ENCODE measurements at regions not wholly inside any gene's neighbourhood (a gene's known extent, or its start where the extent isn't known, plus 50 kb on each side); places are given as distances from the start of the nearest gene placed in this dataset.
"Not testable (repeated sequence)": the region's sequence is repeated elsewhere in the genome, so short reads cannot be mapped to it uniquely, and the experiment has no call there.

DNA sequence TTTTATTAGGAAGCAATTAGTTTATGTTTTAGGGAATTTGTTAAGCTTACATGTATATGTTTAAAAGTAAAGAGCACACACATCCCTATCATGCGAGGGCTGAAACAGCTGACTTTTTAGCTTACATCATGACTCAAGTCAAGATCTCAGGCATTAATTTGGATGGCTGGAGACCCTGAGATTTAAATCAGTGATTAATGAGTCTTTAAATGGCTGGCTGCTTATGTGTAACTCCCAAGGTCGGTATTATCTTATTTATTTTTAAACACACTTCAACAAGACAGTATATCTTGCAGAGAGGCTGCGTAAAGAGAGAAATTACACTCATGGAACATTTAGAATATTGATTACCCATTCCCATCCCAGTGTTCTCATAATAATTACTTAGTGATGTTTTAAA, 169.4 kb downstream of the KBTBD8 start:
- DNase-seq: no peak

DNA sequence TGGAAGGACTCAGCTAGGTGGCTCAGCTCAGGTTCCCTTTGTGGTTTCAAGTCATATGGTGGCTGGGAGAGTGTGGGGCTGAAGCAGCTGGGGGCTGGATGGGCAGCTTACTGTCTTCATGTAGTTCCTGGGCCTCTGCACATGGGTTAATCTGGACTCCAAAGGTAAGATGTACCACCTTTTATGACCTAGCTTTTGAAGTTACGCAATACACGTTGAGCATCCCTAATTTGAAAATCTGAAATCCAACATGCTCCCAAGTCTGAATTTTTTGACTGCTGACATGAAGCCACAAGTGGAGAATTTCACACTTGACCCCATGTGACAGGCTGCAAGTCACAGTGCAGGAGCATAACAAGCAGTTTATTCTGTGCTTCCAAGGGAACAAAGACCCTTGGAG, 173.7 kb downstream of the KBTBD8 start:
- no peak for DNase-seq

DNA sequence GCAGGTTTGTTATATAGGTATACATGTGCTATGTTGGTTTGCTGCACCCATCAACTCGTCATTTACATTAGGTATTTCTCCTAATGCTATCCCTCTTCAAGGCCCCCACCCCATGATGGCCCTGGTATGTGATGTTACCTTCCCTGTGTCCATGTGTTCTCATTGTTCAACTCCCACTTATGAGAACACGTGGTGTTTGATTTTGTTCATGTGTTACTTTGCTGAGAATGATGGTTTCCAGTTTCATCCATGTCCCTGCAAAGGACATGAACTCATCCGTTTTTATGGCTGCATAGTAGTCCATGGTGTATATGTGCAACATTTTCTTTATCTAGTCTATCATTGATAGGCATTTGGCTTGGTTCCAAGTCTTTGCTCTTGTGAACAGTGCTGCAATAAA, 175.0 kb downstream of the KBTBD8 start:
- not testable (repeated sequence) for DNase-seq

DNA sequence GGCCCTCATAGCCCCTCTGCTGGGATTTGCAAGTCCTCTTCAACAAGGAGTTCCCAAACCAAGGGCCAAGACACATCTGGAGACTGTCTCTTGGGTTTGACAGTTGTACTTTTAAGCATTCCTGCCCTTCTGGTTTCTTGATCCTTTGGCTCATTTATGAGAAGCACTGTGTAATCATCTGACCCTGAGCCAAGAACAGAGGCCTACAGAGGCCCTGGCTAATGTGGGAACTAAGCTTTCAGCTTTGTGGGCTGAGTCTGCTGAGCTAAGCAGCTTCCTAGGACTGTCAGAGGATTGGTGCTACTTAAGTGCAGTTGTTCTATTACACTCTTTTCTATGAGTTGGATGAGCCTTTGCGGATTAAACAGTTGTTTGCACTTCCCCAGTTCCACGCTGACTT, 178.3 kb downstream of the KBTBD8 start:
- no peak for DNase-seq

DNA sequence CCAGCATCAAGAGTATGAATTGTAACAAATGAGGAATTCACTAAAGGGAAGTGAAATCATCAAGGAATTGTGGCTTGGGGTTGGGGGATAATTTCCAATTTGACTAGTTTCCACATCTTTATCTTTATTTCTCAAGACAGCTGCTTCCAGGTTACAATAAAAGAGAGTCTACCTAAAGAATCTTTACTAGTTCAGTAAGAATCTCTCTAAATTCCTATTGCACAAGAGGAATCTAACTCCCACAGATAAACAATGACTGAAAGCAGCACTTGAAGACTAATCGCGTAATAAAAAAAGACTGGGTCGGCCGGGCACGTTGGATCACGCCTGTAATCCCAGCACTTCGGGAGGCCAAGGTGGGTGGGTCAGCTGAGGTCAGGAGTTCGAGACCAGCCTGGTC, 194.4 kb downstream of the KBTBD8 start:
- no peak for DNase-seq

DNA sequence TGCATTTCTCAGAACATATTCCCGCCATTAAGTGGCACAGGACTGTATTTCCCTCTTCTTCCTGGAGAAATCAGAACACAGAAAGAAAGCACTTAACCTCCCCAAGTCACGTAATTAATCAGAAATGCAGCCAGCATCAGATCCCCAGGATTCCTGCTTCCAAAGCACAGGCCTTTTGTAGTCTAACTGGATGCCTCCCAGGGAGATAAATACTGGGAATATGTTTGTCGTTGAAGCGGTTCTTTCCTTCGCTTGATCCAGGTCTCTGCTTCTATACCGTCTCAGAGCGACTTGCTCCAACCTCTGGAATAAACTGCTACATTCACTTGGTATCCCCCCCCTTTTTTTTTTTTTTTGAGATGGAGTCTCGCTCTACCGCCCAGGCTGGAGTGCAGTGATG, 198.6 kb downstream of the KBTBD8 start:
- DNase-seq: no peak

DNA sequence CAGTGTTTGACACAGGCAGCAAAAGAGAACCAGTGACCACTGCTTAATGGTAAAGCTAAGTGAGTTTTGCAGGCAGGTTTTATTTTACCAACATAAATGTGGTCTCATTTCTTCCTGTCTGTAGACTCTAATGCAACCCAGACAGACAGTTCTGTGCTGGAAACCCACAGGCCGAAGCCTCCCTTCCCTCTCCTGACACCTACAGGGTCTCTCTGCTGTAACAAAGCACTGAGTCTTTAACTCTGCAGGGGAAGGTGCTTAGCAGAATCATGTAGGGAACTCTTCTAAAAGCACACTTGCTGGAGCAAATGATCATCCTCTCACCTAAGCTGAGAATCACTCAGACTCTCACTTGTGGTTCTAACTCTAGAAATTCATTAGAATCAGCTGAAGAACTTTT, 200.3 kb downstream of the KBTBD8 start:
- DNase-seq: no peak

DNA sequence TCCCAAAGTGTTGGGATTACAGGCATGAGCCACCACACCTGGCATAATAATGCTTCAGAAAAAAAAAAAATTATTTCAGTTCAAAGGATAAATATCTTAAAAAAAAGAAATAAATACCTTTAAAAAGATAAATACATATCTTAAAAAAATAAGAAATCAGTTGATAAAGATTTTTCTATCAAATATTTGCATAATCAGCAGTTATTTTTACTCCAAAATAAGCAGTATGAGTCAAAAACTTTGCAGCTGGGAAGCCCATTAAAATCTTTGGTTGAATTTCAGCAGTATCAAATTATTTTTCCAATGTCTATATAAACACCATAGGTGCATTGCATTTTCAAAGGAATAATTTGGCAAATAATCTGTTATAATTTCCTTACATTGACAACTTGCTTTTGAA, 202.5 kb downstream of the KBTBD8 start:
- no peak for DNase-seq

DNA sequence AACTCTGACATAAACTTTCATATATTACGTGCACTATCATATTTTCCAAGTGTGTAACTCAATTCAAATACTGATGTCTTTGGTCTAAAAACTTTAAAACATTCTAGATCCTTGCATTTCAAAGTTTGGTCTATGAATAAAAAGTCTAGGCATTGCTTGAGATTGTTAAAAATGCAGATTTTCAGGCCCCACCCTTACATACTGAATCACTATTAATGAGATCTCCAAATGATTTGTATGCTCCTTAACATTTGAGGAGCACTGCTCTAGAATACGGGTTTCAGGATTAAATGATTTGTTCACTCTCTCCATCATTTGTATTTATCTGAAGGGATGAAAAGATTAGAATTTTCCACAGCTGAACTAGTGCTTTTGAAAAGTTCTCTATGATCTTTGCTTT, 202.9 kb downstream of the KBTBD8 start:
- DNase-seq: no peak

DNA sequence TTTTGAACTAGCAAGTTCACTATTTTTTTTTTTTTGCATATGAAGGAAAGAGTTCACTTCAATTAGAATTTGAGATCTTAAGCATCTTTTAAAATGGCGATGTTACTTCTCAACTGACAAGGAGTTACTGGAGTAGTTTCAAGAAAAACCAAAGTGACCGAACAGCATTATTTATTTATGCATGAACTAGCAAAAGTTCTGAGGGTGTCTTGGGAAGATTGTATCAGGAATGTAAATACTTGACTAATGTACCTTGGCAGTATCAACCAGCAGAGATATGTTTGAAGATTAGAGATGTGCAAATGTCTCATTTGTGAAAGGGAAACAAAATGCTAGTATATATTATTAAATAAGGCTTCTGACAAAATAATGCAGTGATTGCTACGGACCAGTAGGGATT, 203.9 kb downstream of the KBTBD8 start:
- no peak for DNase-seq

DNA sequence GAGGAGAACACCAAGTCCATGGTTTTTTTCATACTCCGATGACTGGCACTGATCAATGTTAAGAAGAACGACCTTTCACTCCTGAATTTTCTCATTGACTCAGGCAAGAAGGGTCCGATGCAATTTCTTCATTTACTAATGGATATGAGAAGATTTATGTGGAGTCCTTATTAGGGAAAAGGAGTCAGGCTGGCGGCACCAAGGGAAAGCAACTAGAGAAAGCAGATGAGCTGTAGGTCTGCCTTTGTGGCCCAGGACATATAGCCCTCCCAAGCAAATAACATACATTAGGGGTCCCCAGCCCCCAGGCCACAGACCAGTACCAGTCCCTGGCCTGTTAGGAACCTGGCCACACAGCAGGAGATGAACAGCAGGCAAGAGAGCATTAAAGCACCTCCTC, 206.8 kb downstream of the KBTBD8 start:
- DNase-seq: no peak

DNA sequence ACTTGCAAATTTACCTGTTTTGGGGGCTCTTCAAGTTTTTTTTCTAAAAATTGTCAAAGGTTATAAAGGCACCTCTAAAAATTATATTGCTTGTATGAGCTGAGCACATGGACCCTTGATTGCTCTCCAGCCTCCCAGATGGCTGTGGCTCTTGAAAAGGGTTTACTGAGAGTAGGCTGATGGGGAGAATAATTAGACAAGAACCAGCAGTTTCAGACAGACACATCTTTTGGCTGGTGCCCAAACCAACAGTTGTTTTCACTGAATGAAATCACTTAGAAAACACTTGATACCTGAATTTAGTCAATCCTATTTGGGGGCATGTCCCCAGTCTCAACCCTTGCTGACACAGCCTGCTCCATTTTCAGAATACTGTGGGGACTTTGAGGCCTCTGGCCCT, 217.6 kb downstream of the KBTBD8 start:
- no peak for DNase-seq

DNA sequence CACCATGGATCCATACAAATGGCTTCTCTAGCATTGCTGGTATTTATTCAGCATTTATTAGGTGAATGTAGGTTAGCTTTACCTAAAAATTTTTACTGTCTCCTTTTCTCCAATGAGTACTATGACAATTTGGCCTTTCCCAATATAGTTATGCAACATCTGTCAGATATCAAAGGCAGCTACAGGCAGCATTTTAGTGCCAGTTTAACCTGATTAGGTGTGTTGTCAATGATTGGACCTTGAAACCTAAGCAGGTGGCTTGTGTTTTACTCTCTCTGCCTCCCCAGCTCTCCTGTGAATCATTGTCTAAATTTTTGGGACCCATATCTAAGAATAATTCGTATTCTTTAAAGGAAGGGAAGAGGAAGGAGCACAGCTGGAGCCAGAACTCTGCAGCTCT, 228.9 kb downstream of the KBTBD8 start:
- DNase-seq: no peak

DNA sequence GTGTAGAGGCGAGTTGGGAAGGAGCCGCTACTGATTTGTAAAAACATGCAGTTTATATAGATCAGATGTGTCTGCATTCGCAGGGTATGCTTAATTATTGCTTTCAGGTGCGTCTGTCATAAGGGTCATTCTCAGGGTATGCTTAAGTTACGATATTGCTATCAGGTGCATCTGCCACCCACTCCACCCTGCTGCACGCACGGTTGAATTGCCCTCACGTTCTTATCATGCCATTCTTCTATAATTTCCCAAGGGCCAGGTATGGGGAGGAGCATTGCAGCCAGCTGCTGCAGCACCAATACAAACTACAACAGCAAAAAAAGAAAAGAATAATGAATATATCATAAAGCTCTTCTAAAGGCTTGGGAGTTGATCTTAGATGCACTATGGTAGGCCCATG, 230.0 kb downstream of the KBTBD8 start:
- no peak for DNase-seq

DNA sequence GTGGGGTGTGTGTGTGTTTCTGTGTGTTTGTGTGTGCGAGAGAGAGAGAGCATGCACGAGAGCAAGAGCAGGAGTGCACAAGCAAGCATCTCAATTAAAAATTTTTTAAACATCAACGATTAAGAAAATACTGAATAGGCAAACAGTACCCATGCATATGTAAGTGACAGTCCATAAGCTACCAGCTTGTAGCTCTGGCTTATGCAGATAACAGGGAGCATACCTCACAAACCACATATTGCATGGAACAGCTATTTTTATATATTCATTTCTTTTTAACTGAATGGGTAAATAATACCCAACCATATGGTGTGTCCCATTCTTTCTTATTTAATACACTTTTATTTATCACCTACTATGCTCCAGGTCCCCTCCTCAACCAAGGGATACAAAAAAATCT, 234.5 kb downstream of the KBTBD8 start:
- no peak for DNase-seq

DNA sequence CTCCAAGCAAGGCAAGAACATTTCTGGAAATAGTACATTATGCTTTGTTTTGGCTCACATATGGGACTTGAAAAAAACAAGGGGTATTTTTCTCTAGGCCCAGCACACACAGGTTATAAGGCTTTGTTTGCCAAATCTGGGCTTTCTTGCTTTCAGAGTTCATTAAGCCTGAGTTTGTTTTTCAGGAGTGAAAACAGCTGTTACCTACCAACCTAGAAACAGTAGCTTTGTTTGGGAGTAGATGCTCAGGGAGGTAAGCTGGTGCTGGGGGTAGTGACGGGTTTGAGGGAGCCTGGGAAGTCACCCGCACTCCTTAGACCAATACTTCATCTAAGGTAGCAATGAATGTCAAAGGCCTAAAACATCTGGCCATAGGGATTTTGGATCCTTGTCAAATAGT, 241.2 kb downstream of the KBTBD8 start:
- no peak for DNase-seq

DNA sequence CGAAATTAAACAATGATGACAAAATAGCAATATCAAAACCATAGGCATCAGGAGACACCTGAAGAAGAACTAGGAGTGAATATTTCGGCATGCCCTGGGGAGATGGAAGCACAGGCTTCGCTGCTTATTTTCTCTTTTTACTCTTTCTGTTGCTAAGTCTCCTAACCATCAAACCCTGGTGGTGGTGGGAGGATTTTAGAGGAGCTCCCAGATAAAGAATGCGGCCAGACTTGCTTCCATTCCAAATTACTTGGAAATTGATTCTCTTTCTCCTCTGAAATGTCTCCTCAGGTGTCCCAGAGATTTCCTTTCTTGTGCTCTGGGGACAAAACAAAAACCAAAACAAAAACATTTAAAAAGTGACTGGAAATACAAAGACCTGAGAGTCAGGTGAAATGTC, 243.0 kb downstream of the KBTBD8 start:
- no peak for DNase-seq

DNA sequence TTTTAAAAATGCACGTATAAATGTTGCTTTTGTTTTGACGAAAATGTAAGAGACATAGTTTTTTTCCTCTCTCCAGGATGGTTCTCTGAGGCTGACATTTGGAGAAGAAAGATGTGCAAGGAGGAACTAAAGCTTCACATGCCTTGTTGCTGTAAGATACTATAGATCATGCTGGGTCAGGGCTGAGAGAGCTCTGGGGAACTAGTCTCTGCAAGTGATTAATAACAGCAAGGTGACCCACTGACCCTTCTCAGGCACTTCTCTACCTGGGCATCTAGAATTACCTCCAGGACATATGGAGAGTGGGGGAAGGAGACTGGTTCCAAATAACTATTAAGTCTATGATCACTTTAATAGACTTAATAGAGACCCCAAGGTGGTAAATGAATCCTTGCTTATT, 246.0 kb downstream of the KBTBD8 start:
- DNase-seq: no peak

DNA sequence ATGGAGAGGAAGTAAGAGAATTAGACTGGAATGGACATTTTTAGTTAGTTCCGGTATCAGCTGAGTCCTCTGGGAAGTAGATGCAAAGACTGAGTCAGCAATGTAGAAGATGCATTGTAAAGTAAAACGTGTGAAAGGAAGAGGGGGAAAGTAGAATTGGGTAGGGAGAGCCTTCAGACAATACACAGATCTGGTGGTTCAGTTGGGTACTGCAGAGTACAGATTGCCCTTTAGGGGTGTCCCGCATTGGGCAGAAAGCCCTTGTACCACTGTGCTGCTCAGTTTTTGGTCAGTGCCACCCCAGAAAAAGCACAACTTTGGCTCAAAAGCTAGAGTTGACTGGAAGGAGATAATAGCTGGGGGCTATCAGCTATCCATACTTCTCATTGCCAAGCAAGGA, 247.4 kb downstream of the KBTBD8 start:
- DNase-seq: no peak

DNA sequence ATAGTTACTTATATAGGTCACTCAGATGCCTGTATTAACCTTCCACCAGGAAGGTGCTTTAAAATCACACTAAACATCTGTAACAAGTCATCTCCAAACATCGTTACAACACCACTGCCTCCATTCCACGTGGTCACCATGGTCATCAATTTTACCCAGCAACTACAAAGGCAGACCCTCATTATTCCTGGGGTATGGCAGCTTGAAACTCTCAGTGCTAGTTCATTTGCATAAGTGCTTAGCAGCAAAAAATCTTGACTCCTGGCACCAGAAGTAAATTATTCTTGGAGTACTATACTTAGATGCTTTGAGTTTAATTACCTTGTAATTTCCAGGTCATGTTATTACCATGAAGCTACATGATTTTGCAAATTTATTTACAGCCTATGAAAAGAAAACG, 250.6 kb downstream of the KBTBD8 start:
- no peak for DNase-seq

DNA sequence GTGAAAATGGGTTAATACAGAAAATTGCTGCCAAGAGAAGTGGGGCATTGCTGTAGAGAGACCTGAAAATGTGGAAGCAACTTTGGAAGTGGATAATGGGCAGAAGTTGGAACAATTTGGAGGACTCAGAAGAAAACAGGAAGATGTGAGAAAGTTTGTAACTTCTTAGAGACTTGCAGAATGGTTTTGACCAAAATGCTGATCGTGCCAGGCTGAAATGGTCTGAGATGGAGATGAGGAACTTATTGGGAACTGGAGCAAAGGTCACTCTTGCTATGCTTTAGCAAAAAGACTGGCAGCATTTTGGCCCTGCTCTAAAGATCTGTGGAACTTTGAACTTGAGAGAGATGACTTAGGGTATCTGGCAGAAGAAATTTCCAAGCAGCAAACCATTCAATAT, 254.8 kb downstream of the KBTBD8 start:
- DNase-seq: not testable (repeated sequence)

DNA sequence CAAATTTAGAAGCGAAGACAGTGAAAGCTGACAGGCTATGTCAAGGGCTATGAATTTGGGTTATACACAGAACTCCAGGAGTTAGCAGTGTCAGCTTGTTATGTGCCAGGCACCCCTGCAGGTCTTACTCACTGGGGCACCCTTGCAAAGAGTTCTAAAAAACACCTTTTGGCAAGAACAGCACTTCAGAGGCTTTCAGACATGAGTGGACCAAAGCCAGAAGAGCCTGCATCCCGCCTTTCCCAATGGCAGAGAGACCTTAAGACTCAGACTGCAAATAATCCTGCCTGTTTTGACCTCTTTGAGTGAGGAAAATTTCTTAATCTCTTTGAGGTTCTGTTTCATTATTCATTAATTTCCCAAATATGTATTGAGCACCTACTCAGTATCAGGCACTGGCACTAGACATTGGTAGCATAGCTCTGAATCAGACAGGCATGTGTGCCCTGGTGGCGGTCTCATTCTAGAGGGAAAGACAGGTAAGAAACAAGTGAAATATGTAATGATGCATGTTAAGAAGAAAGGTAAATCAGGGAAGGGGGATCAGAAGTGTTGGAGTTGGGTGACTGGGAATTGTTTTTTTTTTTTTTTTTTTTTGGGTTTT, 280.0 kb downstream of the KBTBD8 start:
- DNase-seq: no peak

DNA sequence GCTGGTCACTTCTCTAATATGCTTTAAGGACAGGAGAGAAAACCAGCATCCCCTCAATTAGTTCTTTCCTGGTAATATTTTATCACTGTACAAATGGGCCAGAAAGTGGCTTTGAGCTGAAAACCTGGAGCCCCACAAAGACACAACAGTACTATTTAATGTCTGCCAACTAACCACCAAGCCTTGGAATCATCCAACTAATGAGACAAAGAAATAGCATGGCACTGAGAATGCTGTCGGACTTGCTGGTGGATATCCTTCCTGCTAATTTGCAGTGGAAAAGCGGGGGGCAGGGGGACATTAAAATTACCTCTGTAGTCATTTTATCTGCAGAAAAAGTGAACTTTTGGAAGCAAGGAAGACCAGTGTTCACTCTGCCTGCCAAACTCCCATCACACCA, 288.5 kb downstream of the KBTBD8 start:
- DNase-seq: no peak

DNA sequence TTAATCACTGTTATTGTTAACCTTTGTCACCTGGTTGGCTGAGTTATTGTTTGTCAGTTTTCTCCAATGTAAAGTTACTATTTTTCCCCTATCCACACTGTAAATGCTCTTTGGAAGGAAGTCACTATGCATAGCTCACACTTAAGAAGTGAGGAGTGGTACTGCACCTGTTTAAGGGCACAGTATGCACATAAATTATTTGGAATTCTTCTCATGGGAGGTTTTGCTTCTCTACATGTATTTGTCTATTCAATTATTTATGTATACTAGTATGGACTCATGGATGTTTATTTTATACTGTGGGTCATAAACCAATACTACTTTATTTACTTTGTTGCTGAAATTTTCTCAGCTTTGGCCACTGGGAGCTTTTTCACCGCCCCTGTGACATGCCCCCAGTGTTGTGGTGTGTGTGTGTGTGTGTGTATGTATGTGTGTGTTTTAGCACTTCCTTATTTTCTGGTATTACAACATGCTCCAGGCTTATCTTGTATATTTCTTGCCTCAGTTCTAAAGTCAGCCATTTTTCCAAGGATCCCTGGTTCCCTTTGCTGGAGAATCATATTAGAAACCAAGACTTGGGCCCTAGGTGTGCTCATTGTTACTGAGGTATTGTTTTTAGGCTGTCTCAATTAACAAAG, 290.5 kb downstream of the KBTBD8 start:
- DNase-seq: no peak

DNA sequence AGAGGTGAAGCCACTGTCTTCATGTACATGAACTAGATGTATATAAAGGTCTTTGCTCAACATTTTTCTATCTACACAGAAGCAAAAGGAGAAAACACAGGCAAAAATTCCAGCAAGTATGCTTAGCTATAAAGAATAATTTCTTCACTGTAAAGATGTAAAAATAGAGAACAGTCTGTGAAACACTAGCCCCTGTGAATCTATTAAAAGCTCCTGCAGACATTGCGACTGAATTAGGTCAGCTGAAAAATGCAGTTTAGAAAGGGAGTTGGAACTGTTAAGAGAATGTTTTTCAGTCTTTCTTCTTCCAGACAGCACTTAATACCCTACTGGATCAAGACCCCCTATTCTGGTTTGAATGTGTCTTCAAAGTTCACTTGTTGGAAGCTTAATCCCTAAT, 291.5 kb downstream of the KBTBD8 start:
- no peak for DNase-seq

Measured in GOT3 (cell line).